ENCODE measurements at regions not wholly inside any gene's neighbourhood (a gene's known extent, or its start where the extent isn't known, plus 50 kb on each side); places are given as distances from the start of the nearest gene placed in this dataset.

DNA sequence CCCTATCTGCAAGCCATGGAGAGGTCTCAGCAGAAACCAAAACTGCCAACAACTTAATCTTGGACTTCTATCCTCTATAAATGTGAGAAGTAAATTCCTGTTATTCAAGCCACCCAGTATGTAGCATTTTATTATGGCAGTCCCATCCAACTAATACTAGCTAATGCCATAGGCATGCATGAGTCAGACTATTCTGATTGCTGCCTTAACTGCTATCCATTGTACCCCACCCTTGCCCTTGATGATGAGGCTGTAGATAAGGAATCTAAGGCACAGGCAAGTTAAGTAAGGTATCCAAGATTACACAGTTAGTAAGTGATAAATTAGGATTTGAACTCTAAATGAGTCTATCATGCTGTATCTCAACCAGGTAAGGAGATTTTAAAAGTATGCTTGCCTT lies 223.0 kb downstream of the UBE2E3 start:
- ATAC-seq, result no peak
- intact Hi-C loops (cut with DNase I), result no loop called here
- Histone ChIP-seq H3K27ac (no peak overlapping the region), H3K4me1 (no peaks in the 10 kb centered on the region), H3K36me3 (no peaks in the 10 kb centered on the region), H3K27me3 (no peaks in the 10 kb centered on the region), H3K4me3 (no peak overlapping the region), H3K9me3 (no peaks in the 10 kb centered on the region)
- no peak for DNase-seq
- no peak for TF ChIP-seq POLR2A (IDR thresholded peaks at IDR 0.05)
- TF ChIP-seq, protein P1, sequence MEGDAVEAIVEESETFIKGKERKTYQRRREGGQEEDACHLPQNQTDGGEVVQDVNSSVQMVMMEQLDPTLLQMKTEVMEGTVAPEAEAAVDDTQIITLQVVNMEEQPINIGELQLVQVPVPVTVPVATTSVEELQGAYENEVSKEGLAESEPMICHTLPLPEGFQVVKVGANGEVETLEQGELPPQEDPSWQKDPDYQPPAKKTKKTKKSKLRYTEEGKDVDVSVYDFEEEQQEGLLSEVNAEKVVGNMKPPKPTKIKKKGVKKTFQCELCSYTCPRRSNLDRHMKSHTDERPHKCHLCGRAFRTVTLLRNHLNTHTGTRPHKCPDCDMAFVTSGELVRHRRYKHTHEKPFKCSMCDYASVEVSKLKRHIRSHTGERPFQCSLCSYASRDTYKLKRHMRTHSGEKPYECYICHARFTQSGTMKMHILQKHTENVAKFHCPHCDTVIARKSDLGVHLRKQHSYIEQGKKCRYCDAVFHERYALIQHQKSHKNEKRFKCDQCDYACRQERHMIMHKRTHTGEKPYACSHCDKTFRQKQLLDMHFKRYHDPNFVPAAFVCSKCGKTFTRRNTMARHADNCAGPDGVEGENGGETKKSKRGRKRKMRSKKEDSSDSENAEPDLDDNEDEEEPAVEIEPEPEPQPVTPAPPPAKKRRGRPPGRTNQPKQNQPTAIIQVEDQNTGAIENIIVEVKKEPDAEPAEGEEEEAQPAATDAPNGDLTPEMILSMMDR (IDR thresholded peaks at IDR 0.05), result no peak

DNA sequence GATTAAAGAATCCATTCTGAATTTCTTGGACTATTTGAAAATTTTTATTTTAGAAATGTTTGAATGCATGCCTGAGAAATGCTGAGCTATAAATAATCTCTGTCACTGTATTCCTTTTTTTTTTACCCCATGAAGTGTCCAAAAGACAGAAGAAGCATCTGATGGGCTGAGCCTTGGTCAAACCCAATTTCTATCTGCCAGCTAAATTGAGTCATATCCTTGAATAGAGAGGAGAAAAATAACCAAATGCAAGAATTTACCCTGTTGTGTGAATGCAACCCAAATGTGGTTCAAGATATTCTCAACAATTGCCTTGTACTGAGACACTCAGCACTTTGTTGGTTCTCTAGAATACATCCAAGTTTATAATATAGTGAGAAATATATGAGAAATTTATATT lies 223.5 kb downstream of the UBE2E3 start:
- Histone ChIP-seq H3K9me3 (no peaks in the 10 kb centered on the region), H3K27ac (no peak overlapping the region), H3K27me3 (no peaks in the 10 kb centered on the region), H3K36me3 (no peaks in the 10 kb centered on the region), H3K4me1 (no peaks in the 10 kb centered on the region), H3K4me3 (no peak overlapping the region)
- DNase-seq (no peak), ATAC-seq (no peak)
- intact Hi-C loops (cut with DNase I), result no loop called here
- TF ChIP-seq POLR2A (IDR thresholded peaks at IDR 0.05), result no peak
- TF ChIP-seq, protein P1 (IDR thresholded peaks at IDR 0.05), result no peak

- DNase-seq, result no peak
- Histone ChIP-seq H3K4me1 (no peaks in the 10 kb centered on the region), H3K36me3 (no peaks in the 10 kb centered on the region), H3K27me3 (no peaks in the 10 kb centered on the region), H3K9me3 (no peaks in the 10 kb centered on the region), H3K4me3 (no peak overlapping the region), H3K27ac (no peak overlapping the region)
- ATAC-seq, result no peak
- intact Hi-C loops (cut with DNase I), result no loop called here
- WGBS (ENCODE audit: insufficient coverage, low coverage, low lambda C conversion rate, missing lambda C conversion rate), result 75% methylated on average over 3 of the region's 3 CpGs
- no peak for TF ChIP-seq POLR2A (IDR thresholded peaks at IDR 0.05)
- TF ChIP-seq, protein P1 (IDR thresholded peaks at IDR 0.05), result no peak
Observed at GRCh38 chr2:181218401-181218821, 238.0 kb downstream of the UBE2E3 start.

- Histone ChIP-seq H3K4me1 (no peaks in the 10 kb centered on the region), H3K9me3 (no peaks in the 10 kb centered on the region), H3K4me3 (no peak overlapping the region), H3K27me3 (no peaks in the 10 kb centered on the region), H3K36me3 (no peaks in the 10 kb centered on the region), H3K27ac (no peak overlapping the region)
- DNase-seq (no peak), ATAC-seq (no peak)
- intact Hi-C loops (cut with DNase I), result no loop called here
- TF ChIP-seq, protein P1 (IDR thresholded peaks at IDR 0.05), result no peak
- no peak for TF ChIP-seq POLR2A (IDR thresholded peaks at IDR 0.05)
- whole genome bisulfite sequencing (ENCODE audit: insufficient coverage, low coverage, low lambda C conversion rate, missing lambda C conversion rate), result 39% methylated on average over 2 of the region's 2 CpGs
Observed at GRCh38 chr2:181223234-181223633, 234.0 kb upstream of the ITGA4 start.

- H3K27me3 ChIP-seq, result no peaks in the 10 kb centered on the region
- no peak for ATAC-seq
- no peaks in the 10 kb centered on the region for H3K36me3 ChIP-seq
- DNase-seq, result no peak
- H3K4me1 ChIP-seq, result no peaks in the 10 kb centered on the region
- H3K4me3 ChIP-seq, result no peak overlapping the region
- intact Hi-C loops (cut with DNase I), result no loop called here
- H3K27ac ChIP-seq, result no peak overlapping the region
- no peak for TF ChIP-seq POLR2A (IDR thresholded peaks at IDR 0.05)
- TF ChIP-seq, protein P1 (IDR thresholded peaks at IDR 0.05), result no peak
- no peaks in the 10 kb centered on the region for H3K9me3 ChIP-seq
- WGBS (ENCODE audit: insufficient coverage, low coverage, low lambda C conversion rate, missing lambda C conversion rate), result 70% methylated on average over 3 of the region's 3 CpGs
Observed at GRCh38 chr2:181224866-181225265, 232.3 kb upstream of the ITGA4 start.
